ENCODE measurements at regions not wholly inside any gene's neighbourhood (a gene's known extent, or its start where the extent isn't known, plus 50 kb on each side); places are given as distances from the start of the nearest gene placed in this dataset.
"Not testable (repeated sequence)": the region's sequence is repeated elsewhere in the genome, so short reads cannot be mapped to it uniquely, and the experiment has no call there.

DNA sequence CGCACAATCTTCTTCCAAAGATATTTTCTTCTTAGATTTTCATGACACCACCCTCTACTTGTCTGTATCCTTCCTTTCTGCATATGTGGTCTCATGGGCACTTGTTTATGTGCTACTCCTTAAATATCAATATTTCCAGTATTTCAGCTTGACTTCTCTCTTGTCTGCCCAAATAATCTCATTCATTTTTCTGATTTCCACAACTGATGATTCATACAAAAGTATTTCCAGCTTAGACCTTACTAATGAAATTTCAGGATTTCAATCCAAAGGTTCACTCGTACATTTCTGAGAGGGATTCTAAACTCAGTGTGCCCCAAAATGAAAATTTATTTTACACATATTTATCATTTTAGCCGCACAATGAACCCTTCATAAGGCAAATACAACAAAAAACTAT, 928.9 kb upstream of the C9orf72 start:
- ATAC-seq = no peak
- peaks cover 2% of the 10 kb centered on the region for H3K9me3 Mint-ChIP-seq
- intact Hi-C loops (cut with micrococcal nuclease) = no loop called here

DNA sequence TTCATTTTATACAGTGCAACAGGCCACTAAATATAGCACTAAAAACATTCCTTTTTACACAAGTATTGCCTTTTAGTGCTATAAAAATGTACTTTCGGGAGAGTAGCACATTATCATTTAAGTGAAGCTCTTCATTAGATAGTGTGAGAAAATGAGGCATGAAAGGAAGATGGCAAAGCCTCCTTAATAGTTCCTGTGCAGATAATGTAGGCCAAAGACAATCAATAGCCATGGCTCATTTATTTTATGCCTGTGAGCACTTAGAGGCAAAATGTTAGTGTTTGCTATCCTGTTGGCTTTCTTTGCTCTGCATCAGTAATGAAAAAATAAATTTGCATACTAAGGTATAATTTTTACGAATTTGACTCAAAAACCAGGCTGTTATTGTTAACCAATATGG, 929.5 kb upstream of the C9orf72 start:
- ATAC-seq = no peak
- Mint-ChIP-seq H3K4me1 (ENCODE audit: low read depth) (no peaks in the 10 kb centered on the region), H3K9me3 (no peaks in the 10 kb centered on the region), H3K36me3 (ENCODE audit: low read depth) (no peaks in the 10 kb centered on the region), H3K27ac (no peak overlapping the region), H3K4me3 (no peak overlapping the region), H3K27me3 (no peaks in the 10 kb centered on the region)
- TF ChIP-seq, protein P1, sequence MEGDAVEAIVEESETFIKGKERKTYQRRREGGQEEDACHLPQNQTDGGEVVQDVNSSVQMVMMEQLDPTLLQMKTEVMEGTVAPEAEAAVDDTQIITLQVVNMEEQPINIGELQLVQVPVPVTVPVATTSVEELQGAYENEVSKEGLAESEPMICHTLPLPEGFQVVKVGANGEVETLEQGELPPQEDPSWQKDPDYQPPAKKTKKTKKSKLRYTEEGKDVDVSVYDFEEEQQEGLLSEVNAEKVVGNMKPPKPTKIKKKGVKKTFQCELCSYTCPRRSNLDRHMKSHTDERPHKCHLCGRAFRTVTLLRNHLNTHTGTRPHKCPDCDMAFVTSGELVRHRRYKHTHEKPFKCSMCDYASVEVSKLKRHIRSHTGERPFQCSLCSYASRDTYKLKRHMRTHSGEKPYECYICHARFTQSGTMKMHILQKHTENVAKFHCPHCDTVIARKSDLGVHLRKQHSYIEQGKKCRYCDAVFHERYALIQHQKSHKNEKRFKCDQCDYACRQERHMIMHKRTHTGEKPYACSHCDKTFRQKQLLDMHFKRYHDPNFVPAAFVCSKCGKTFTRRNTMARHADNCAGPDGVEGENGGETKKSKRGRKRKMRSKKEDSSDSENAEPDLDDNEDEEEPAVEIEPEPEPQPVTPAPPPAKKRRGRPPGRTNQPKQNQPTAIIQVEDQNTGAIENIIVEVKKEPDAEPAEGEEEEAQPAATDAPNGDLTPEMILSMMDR (IDR thresholded peaks at IDR 0.05) = no peak
- DNase-seq = no peak
- intact Hi-C loops (cut with micrococcal nuclease) = no loop called here
- ChIA-PET POLR2A (no interaction called here), CTCF (no interaction called here)

More for the DNA sequence above, 928.9 kb upstream of the C9orf72 start:
- POLR2A ChIA-PET = no interaction called here
- Mint-ChIP-seq H3K27me3 (no peaks in the 10 kb centered on the region), H3K4me3 (no peak overlapping the region), H3K4me1 (ENCODE audit: low read depth) (no peaks in the 10 kb centered on the region), H3K36me3 (ENCODE audit: low read depth) (no peaks in the 10 kb centered on the region), H3K27ac (no peak overlapping the region)
- no peak for DNase-seq
- CTCF ChIA-PET = no interaction called here
- TF ChIP-seq, protein P1 (IDR thresholded peaks at IDR 0.05) = no peak

DNA sequence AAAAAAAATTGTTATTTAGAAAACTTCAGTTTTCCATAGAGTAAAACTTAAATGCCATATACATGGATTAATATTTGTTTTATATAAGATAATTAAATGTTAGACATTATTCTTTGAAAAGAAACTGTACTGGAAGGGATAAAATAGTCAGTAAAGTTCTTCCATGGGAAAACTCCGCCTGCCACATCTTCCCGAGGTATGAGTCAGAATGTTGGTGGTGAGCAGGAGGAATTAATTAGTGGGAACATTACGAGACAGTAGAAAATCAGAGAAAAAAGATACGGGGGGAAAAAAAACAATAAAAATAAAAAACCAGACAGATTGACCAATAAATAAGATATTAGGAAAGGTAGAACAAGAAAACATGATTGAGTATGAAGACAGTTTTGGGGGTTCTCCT, 930.3 kb upstream of the C9orf72 start:
- intact Hi-C loops (cut with micrococcal nuclease) = no loop called here
- Mint-ChIP-seq H3K27ac (no peak overlapping the region), H3K4me3 (no peak overlapping the region), H3K36me3 (ENCODE audit: low read depth) (no peaks in the 10 kb centered on the region), H3K4me1 (ENCODE audit: low read depth) (no peaks in the 10 kb centered on the region), H3K9me3 (no peaks in the 10 kb centered on the region), H3K27me3 (no peaks in the 10 kb centered on the region)
- POLR2A ChIA-PET = no interaction called here
- DNase-seq (no peak), ATAC-seq (no peak)
- TF ChIP-seq, protein P1 (IDR thresholded peaks at IDR 0.05) = no peak
- CTCF ChIA-PET = no interaction called here

DNA sequence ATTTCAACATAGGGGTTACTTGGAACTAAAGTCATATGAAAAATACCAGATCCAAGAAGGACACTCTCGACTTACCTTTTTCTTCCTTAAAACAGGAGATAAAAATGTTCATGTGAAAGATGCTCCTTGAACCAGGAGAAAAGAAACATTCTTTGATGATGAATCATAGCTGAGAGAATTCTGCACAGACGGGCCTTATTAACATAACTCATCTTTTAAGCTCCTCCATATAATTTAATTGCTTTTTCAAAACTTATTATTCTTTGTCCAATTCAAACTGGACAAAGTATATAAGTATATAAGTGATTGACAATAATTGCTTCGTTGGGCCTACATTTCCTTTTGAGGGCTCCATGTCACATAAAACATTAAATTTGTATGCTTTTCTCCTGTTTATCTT, 945.2 kb upstream of the C9orf72 start:
- ChIA-PET POLR2A (no interaction called here), CTCF (no interaction called here)
- ATAC-seq (no peak), DNase-seq (no peak)
- TF ChIP-seq, protein P1 (IDR thresholded peaks at IDR 0.05) = no peak
- no peaks in the 10 kb centered on the region for H3K36me3 Mint-ChIP-seq (ENCODE audit: low read depth)
- no peak overlapping the region for H3K27ac Mint-ChIP-seq
- intact Hi-C loops (cut with micrococcal nuclease) = no loop called here
- peaks cover 2% of the 10 kb centered on the region for H3K9me3 Mint-ChIP-seq
- no peaks in the 10 kb centered on the region for H3K4me1 Mint-ChIP-seq (ENCODE audit: low read depth)
- no peak overlapping the region for H3K4me3 Mint-ChIP-seq
- H3K27me3 Mint-ChIP-seq = no peaks in the 10 kb centered on the region

DNA sequence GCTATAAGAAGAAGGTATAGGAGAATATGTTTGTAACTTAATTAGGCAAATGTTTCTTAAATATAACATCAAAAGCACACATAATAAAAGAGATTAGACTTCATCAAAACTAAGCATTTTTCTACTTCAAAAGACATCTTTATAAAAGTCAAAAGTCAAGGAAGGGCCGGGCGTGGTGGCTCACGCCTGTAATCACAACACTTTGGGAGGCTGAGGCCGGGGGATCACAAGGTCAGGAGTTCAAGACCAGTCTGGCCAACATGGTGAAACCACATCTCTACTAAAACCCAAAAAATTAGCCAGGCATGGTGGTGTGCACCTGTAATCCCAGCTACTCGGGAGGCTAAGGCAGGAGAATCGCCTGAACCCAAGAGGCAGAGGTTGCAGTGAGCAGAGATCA, 951.0 kb upstream of the C9orf72 start:
- CTCF ChIA-PET; H3K9me3 Mint-ChIP-seq; ATAC-seq; POLR2A ChIA-PET; H3K27me3 Mint-ChIP-seq; H3K27ac Mint-ChIP-seq; H3K36me3 Mint-ChIP-seq (ENCODE audit: low read depth); DNase-seq; H3K4me1 Mint-ChIP-seq (ENCODE audit: low read depth); intact Hi-C loops (cut with micrococcal nuclease); H3K4me3 Mint-ChIP-seq: not testable (repeated sequence)

DNA sequence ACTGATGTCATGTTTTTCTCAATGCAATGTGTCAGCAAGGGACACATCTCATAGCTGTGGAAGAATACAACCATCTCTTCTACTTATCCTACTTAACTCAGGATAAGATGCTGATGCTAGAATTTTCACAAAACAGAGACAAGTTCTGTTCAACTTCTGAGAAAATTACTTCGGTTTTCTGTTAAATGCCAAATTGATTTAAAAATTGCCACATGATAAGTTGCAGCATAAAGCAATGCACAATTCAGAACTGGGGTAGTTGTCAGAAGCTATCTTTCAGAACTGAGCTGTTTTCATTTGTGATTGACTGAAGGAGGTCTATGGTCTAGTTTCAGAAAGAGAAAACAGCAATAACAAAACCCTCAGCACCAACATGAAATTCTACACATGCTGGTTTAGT, 954.8 kb upstream of the C9orf72 start:
- ChIA-PET POLR2A (no interaction called here), CTCF (no interaction called here)
- DNase-seq = no peak
- H3K27me3 Mint-ChIP-seq = no peaks in the 10 kb centered on the region
- TF ChIP-seq, protein P1 (IDR thresholded peaks at IDR 0.05) = no peak
- H3K9me3 Mint-ChIP-seq = peaks cover 4% of the 10 kb centered on the region
- intact Hi-C loops (cut with micrococcal nuclease) = no loop called here
- no peak overlapping the region for H3K27ac Mint-ChIP-seq
- no peak for ATAC-seq
- no peak overlapping the region for H3K4me3 Mint-ChIP-seq
- H3K36me3 Mint-ChIP-seq (ENCODE audit: low read depth) = no peaks in the 10 kb centered on the region
- H3K4me1 Mint-ChIP-seq (ENCODE audit: low read depth) = no peaks in the 10 kb centered on the region
